CD14-positive monocyte (primary cell): ENCODE measurements at regions not wholly inside any gene's neighbourhood (a gene's known extent, or its start where the extent isn't known, plus 50 kb on each side); places are given as distances from the start of the nearest gene placed in this dataset.
A peak's percentile ranks its signal among the peaks of the same experiment; 100 is the strongest.
"Not testable (repeated sequence)": the region's sequence is repeated elsewhere in the genome, so short reads cannot be mapped to it uniquely, and the experiment has no call there.

Experiments used
- DNase-seq, 3 donors: peaks; one replicate each; pipeline ENCODE4 v3.0.0-alpha.2; 2011 to 2022
- H2AFZ ChIP-seq: 2 replicates; pipeline ENCODE4 v1.6.0; 2012; ENCODE audit warnings: mild to moderate bottlenecking, low read depth, low read length, inconsistent platforms; ENCODE audit not compliant: insufficient read depth, poor library complexity, severe bottlenecking
- H3K27ac ChIP-seq, 2 donors: 1 replicate in 1 of 2; 2 replicates in 1 of 2; pipeline ENCODE4 v1.5.1; 2012 to 2013; ENCODE audit warnings: low read length in 2 of 2, control low read depth in 1 of 2, inconsistent platforms in 1 of 2, low read depth in 1 of 2, mild to moderate bottlenecking in 1 of 2
- H3K27me3 ChIP-seq, 2 donors: one replicate each; pipeline versions ENCODE4 v1.6.0 to v1.6.1; 2011 to 2013; ENCODE audit warnings: low read length in 2 of 2; ENCODE audit not compliant: control insufficient read depth in 2 of 2, insufficient read depth in 2 of 2
- H3K36me3 ChIP-seq, 2 donors: replicated peaks in 1 of 2; 1 replicate in 1 of 2; 2 replicates in 1 of 2; pipeline versions ENCODE4 v1.5.1 to v1.6.1; 2012 to 2013; ENCODE audit warnings: low read length in 2 of 2, control low read depth in 1 of 2, inconsistent platforms in 1 of 2, mild to moderate bottlenecking in 1 of 2; ENCODE audit not compliant: insufficient read depth in 2 of 2, control insufficient read depth in 1 of 2
- H3K4me1 ChIP-seq, 2 donors: 1 replicate in 1 of 2; 2 replicates in 1 of 2; pipeline versions ENCODE4 v1.5.1 to v1.6.1; 2012 to 2013; ENCODE audit warnings: low read length in 2 of 2, control low read depth in 1 of 2, inconsistent platforms in 1 of 2, mild to moderate bottlenecking in 1 of 2, moderate library complexity in 1 of 2; ENCODE audit not compliant: insufficient read depth in 2 of 2, control insufficient read depth in 1 of 2
- H3K4me2 ChIP-seq: replicated peaks from 2 replicates; pipeline ENCODE3; 2012; ENCODE audit warnings: low read length, moderate library complexity, mild to moderate bottlenecking; ENCODE audit not compliant: poor library complexity, severe bottlenecking; ENCODE audit errors: extremely low read depth
- H3K4me3 ChIP-seq, 3 experiments: fragments of 200-600 bp in 1 of 3; sonication (generic) in 1 of 3; replicated peaks in 1 of 3; 1 replicate in 2 of 3; 2 replicates in 1 of 3; pipeline ENCODE4 v1.5.1; 2011 to 2013; ENCODE audit warnings: low read length in 3 of 3, mild to moderate bottlenecking in 3 of 3, control low read depth in 2 of 3, low read depth in 2 of 3, inconsistent platforms in 1 of 3, moderate library complexity in 1 of 3
- H3K79me2 ChIP-seq: 2 replicates; pipeline ENCODE4 v1.6.0; 2012; ENCODE audit warnings: mild to moderate bottlenecking, control low read depth, inconsistent platforms, low read length, moderate library complexity; ENCODE audit not compliant: insufficient read depth
- H3K9ac ChIP-seq: 2 replicates; pipeline ENCODE4 v1.6.0; 2017; ENCODE audit warnings: low read length, mild to moderate bottlenecking; ENCODE audit not compliant: insufficient read depth, poor library complexity, severe bottlenecking
- H3K9me3 ChIP-seq, 2 donors: replicated peaks in 1 of 2; 1 replicate in 1 of 2; 2 replicates in 1 of 2; pipeline versions ENCODE4 v1.5.1 to v1.6.1; 2012 to 2013; ENCODE audit warnings: low read length in 2 of 2, control low read depth in 1 of 2; ENCODE audit not compliant: control insufficient read depth in 1 of 2, insufficient read depth in 1 of 2
- H4K20me1 ChIP-seq: 2 replicates; pipeline ENCODE4 v1.6.0; 2012; ENCODE audit warnings: mild to moderate bottlenecking, low read length, control low read depth, moderate library complexity; ENCODE audit not compliant: insufficient read depth
- H3K27ac Mint-ChIP-seq, 7 donors: one replicate each; pipeline ENCODE4 v1.8.0; 2020; ENCODE audit warnings: mild to moderate bottlenecking in 7 of 7, mixed read lengths in 7 of 7, moderate library complexity in 6 of 7, inconsistent platforms in 2 of 7
- H3K27me3 Mint-ChIP-seq, 3 donors: one replicate each; pipeline ENCODE4 v1.8.0; 2021 to 2022; ENCODE audit warnings: low read depth in 3 of 3, mild to moderate bottlenecking in 3 of 3, mixed read lengths in 3 of 3, moderate library complexity in 3 of 3, inconsistent platforms in 1 of 3
- H3K36me3 Mint-ChIP-seq, 2 donors: one replicate each; pipeline ENCODE4 v1.8.0; 2020; ENCODE audit warnings: mixed read lengths in 2 of 2, inconsistent platforms in 1 of 2, mild to moderate bottlenecking in 1 of 2
- H3K4me1 Mint-ChIP-seq: one replicate; pipeline ENCODE4 v1.8.0; 2020; ENCODE audit warnings: mild to moderate bottlenecking, mixed read lengths
- H3K4me3 Mint-ChIP-seq, 2 donors: one replicate each; pipeline ENCODE4 v1.8.0; 2020; ENCODE audit warnings: mild to moderate bottlenecking in 2 of 2, mixed read lengths in 2 of 2, moderate library complexity in 1 of 2
- H3K9me3 Mint-ChIP-seq, 7 donors: one replicate each; pipeline ENCODE4 v1.8.0; 2020 to 2022; ENCODE audit warnings: mixed read lengths in 7 of 7, mild to moderate bottlenecking in 6 of 7, moderate library complexity in 6 of 7, inconsistent platforms in 2 of 7
- CTCF ChIP-seq: fragments of 200-600 bp; IDR thresholded peaks from one replicate; pipeline ENCODE4 v1.8.0; 2022; ENCODE audit warnings: antibody characterized with exemption, mild to moderate bottlenecking
- WGBS: methylation state at CpG from one replicate; pipeline ENCODE4 v1.1.5; 2013; ENCODE audit warnings: missing lambda C conversion rate; ENCODE audit not compliant: insufficient coverage; 5-methylcytosine and 5-hydroxymethylcytosine counted together
- intact Hi-C, 2 donors: fragments of 100-400 bp; cut with micrococcal nuclease; formaldehyde crosslinking; loops; one replicate each; pipeline versions ENCODE4 v1.15.0 to v1.15.1; 2023

GRCh38 chr21:38900499-38900898 is 94.8 kb downstream of the ETS2 start:
- H3K27me3 ChIP-seq, result no peaks in the 10 kb centered on the region
- WGBS, result no CpG with 5 or more reads among the region's 2 CpGs
- no peak overlapping the region for H2AFZ ChIP-seq
- Mint-ChIP-seq H3K36me3 (no peaks in the 10 kb centered on the region), H3K27ac (no peak overlapping the region), H3K27me3 (peaks cover 0 to 2% (median 0%) of the 10 kb centered on the region in 3 donors), H3K9me3 (peaks cover 8 to 12% (median 10%) of the 10 kb centered on the region in 7 donors), H3K4me3 (no peak overlapping the region), H3K4me1 (peaks cover 9% of the 10 kb centered on the region)
- no peak for TF ChIP-seq CTCF
- DNase-seq, result no peak
- no peak overlapping the region for H3K9ac ChIP-seq
- intact Hi-C loops, result no loop called here
- no peak overlapping the region for H3K4me2 ChIP-seq
- H3K27ac ChIP-seq, result no peak overlapping the region
- H3K9me3 ChIP-seq, result peaks cover 0 to 2% of the 10 kb centered on the region in 2 donors
- H3K79me2 ChIP-seq, result no peaks in the 10 kb centered on the region
- no peaks in the 10 kb centered on the region for H3K4me1 ChIP-seq
- no peak overlapping the region for H3K4me3 ChIP-seq
- H3K36me3 ChIP-seq, result no peaks in the 10 kb centered on the region
- H4K20me1 ChIP-seq, result no peaks in the 10 kb centered on the region

- WGBS, result no CpG with 5 or more reads among the region's 6 CpGs
- peaks cover 8 to 12% (median 10%) of the 10 kb centered on the region in 7 donors for H3K9me3 Mint-ChIP-seq
- not testable (repeated sequence) for H3K4me1 ChIP-seq
These were observed 94.3 kb downstream of the ETS2 start for GRCh38 chr21:38899985-38900384.

More at GRCh38 chr21:38899985-38900384, 94.3 kb downstream of the ETS2 start:
- intact Hi-C loops, H2AFZ ChIP-seq, H3K4me1 Mint-ChIP-seq, H3K4me3 Mint-ChIP-seq, H3K36me3 ChIP-seq, H3K36me3 Mint-ChIP-seq, H3K27me3 ChIP-seq, H3K27me3 Mint-ChIP-seq, H3K4me2 ChIP-seq, H3K27ac ChIP-seq, H3K79me2 ChIP-seq, H3K9ac ChIP-seq, H3K9me3 ChIP-seq, H4K20me1 ChIP-seq, H3K27ac Mint-ChIP-seq, H3K4me3 ChIP-seq: not testable (repeated sequence)
- peak in 1 of 3 donors; percentile 16 for DNase-seq
